Cardiac fibroblast (primary cell): ENCODE measurements at regions not wholly inside any gene's neighbourhood (a gene's known extent, or its start where the extent isn't known, plus 50 kb on each side); places are given as distances from the start of the nearest gene placed in this dataset.

Source experiments
- DNase-seq, 2 donors: peaks; one replicate each; pipeline versions ENCODE4 v3.0.0 to v3.0.0-alpha.2; 2010; ENCODE audit warnings: low read depth in 2 of 2
- H3K4me3 ChIP-seq, 2 donors: replicated peaks in 1 of 2; 1 replicate in 1 of 2; 2 replicates in 1 of 2; pipeline ENCODE4 v1.5.1; 2011; ENCODE audit warnings: low read depth in 2 of 2, low read length in 2 of 2, mild to moderate bottlenecking in 2 of 2, moderate library complexity in 1 of 2
- CTCF ChIP-seq: IDR thresholded peaks from one replicate; pipeline ENCODE4 v1.5.1; 2011; ENCODE audit warnings: low read depth, mild to moderate bottlenecking, low read length, inconsistent platforms

DNA sequence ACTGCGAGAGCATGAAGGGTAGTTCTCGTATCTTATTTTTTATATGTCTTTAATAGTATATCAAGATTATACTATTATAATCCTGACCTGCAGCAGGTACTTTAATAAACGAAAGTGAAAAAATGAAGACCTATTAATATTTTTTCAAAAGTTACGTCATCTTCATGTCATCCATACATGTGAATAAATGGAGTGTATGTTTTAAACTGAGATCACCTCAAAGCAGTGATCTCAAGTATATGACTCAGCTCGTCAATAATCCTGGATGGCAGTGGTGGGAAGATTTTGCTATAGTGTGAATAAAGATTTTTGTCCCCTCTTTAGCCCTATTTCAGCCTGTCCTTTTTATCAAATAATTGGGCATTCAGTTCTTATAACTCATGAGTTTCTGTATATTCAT, 166.3 kb upstream of the FBXO11 start:
- no peak overlapping the region for H3K4me3 ChIP-seq
- no peak for TF ChIP-seq CTCF
- no peak for DNase-seq

GRCh38 chr2:48075631-48076030, 169.3 kb upstream of the FBXO11 start:
- no peak for DNase-seq
- H3K4me3 ChIP-seq = no peak overlapping the region
- TF ChIP-seq CTCF = no peak

- no peak for TF ChIP-seq CTCF
- H3K4me3 ChIP-seq = no peak overlapping the region
- no peak for DNase-seq
These were observed 174.4 kb upstream of the FBXO11 start for GRCh38 chr2:48080534-48081316.

DNA sequence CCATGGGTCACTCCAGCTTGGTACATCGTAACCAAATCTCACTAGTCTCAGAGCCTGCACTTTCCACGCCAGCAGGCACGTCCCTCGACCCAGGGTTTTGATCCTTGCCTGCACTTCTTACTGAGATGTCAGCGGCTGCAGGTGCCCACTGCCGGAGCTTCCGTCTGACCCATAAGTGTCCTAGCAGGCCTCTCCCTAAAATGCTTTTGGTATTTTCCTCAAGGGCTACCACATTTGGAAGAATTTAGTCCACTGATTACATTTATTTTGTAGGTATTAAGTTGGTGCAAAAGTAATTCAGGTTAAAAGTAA, 175.0 kb upstream of the FBXO11 start:
- DNase-seq = no peak
- no peak overlapping the region for H3K4me3 ChIP-seq
- no peak for TF ChIP-seq CTCF

- TF ChIP-seq CTCF = no peak
These were observed 179.6 kb upstream of the FBXO11 start for GRCh38 chr2:48085888-48086287.

GRCh38 chr2:48088994-48089393, 182.7 kb upstream of the FBXO11 start:
- H3K4me3 ChIP-seq = no peak overlapping the region
- TF ChIP-seq CTCF = no peak
- no peak for DNase-seq

More at GRCh38 chr2:48085888-48086287, 179.6 kb upstream of the FBXO11 start:
- no peak for DNase-seq
- no peak overlapping the region for H3K4me3 ChIP-seq

DNA sequence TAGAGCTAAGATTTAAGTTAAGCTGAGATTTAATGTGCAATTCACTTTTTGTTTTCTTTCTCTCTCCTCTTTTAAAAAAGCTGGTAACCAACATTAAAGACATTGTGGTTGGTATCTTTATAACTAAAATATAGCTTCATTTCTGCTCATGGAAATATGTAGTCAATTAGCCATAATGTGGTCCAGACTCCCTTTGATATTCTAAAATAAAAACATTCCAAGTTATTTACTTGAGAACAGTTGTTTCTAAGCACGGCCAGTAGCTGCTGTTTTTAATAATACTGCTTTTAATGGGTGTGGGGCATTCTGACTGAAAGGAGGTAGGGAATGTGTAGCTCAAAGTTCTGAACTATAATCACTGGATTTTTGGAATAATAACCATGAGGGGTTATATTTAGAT, 183.3 kb upstream of the FBXO11 start:
- no peak for TF ChIP-seq CTCF
- no peak for DNase-seq
- H3K4me3 ChIP-seq = no peak overlapping the region
